ENCODE measurements at regions not wholly inside any gene's neighbourhood (a gene's known extent, or its start where the extent isn't known, plus 50 kb on each side); places are given as distances from the start of the nearest gene placed in this dataset.

- no peak for TF ChIP-seq CTCF (IDR thresholded peaks at IDR 0.05)
- TF ChIP-seq POLR2A (IDR thresholded peaks at IDR 0.05): no peak
- TF ChIP-seq POLR2AphosphoS5 (IDR thresholded peaks at IDR 0.05): no peak
- TF ChIP-seq EP300 (IDR thresholded peaks at IDR 0.05): no peak
- H3K36me3 ChIP-seq: no peaks in the 10 kb centered on the region
- no peaks in the 10 kb centered on the region for H3K9me3 ChIP-seq
- 85 to 89% (median 87%) methylated on average over 4 of the region's 4 CpGs for WGBS, 5 donors
- intact Hi-C loops (cut with DNase I; ENCODE audit: low total_unique reads): no loop called here
- H3K4me1 ChIP-seq: no peaks in the 10 kb centered on the region
- no peaks in the 10 kb centered on the region for H3K27me3 ChIP-seq
- H3K27ac ChIP-seq: no peak overlapping the region
- no peak overlapping the region for H3K4me3 ChIP-seq
- DNase-seq: no peak
Measured at GRCh38 chr2:196440413-196440812, 199.1 kb upstream of the CCDC150 start.

- Histone ChIP-seq H3K4me1 (no peaks in the 10 kb centered on the region), H3K36me3 (no peaks in the 10 kb centered on the region), H3K9me3 (no peaks in the 10 kb centered on the region), H3K27ac (no peak overlapping the region), H3K4me3 (no peak overlapping the region), H3K27me3 (no peaks in the 10 kb centered on the region)
- TF ChIP-seq EP300 (IDR thresholded peaks at IDR 0.05) (no peak), POLR2A (IDR thresholded peaks at IDR 0.05) (no peak), CTCF (IDR thresholded peaks at IDR 0.05) (no peak), POLR2AphosphoS5 (IDR thresholded peaks at IDR 0.05) (no peak)
- no peak for DNase-seq
- intact Hi-C loops (cut with DNase I; ENCODE audit: low total_unique reads): no loop called here
- 36 to 44% (median 40%) methylated on average over 2 of the region's 2 CpGs for WGBS, 5 donors
Measured at GRCh38 chr2:196441527-196441926, 198.0 kb upstream of the CCDC150 start.

- Histone ChIP-seq H3K27ac (no peak overlapping the region), H3K27me3 (no peaks in the 10 kb centered on the region), H3K4me3 (no peak overlapping the region), H3K4me1 (no peaks in the 10 kb centered on the region), H3K9me3 (no peaks in the 10 kb centered on the region), H3K36me3 (no peaks in the 10 kb centered on the region)
- intact Hi-C loops (cut with DNase I; ENCODE audit: low total_unique reads): no loop called here
- no peak for DNase-seq
- TF ChIP-seq POLR2AphosphoS5 (IDR thresholded peaks at IDR 0.05) (no peak), POLR2A (IDR thresholded peaks at IDR 0.05) (no peak), EP300 (IDR thresholded peaks at IDR 0.05) (no peak), CTCF (IDR thresholded peaks at IDR 0.05) (no peak)
Measured at GRCh38 chr2:196442211-196442610, 197.3 kb upstream of the CCDC150 start.

GRCh38 chr2:196444442-196444841 lies 195.1 kb upstream of the CCDC150 start:
- Histone ChIP-seq H3K27ac (no peak overlapping the region), H3K36me3 (no peaks in the 10 kb centered on the region), H3K27me3 (no peaks in the 10 kb centered on the region), H3K9me3 (no peaks in the 10 kb centered on the region), H3K4me3 (no peak overlapping the region), H3K4me1 (no peaks in the 10 kb centered on the region)
- no peak for DNase-seq
- TF ChIP-seq POLR2AphosphoS5 (IDR thresholded peaks at IDR 0.05) (no peak), EP300 (IDR thresholded peaks at IDR 0.05) (no peak), POLR2A (IDR thresholded peaks at IDR 0.05) (no peak), CTCF (IDR thresholded peaks at IDR 0.05) (no peak)
- intact Hi-C loops (cut with DNase I; ENCODE audit: low total_unique reads): no loop called here
- 77 to 95% (median 92%) methylated on average over 1 of the region's 1 CpG for WGBS, 5 donors

All from stomach (tissue), 8 donors.